ENCODE measurements at regions not wholly inside any gene's neighbourhood (a gene's known extent, or its start where the extent isn't known, plus 50 kb on each side); places are given as distances from the start of the nearest gene placed in this dataset.
"Not testable (repeated sequence)": the region's sequence is repeated elsewhere in the genome, so short reads cannot be mapped to it uniquely, and the experiment has no call there.

- H3K27ac Mint-ChIP-seq = no peak overlapping the region
- H3K9me3 Mint-ChIP-seq = no peaks in the 10 kb centered on the region
- no peaks in the 10 kb centered on the region for H3K36me3 Mint-ChIP-seq
- no peak for DNase-seq (ENCODE audit: low spot score in 2 of 2)
- no peak for ATAC-seq
Measured at GRCh38 chr7:156356551-156356950, 284.0 kb upstream of the RNF32 start.

GRCh38 chr7:156353352-156353751 lies 287.2 kb upstream of the RNF32 start:
- no peak overlapping the region for H3K27ac Mint-ChIP-seq
- no peaks in the 10 kb centered on the region for H3K9me3 Mint-ChIP-seq
- ATAC-seq = no peak
- H3K36me3 Mint-ChIP-seq = no peaks in the 10 kb centered on the region
- DNase-seq (ENCODE audit: low spot score in 2 of 2) = no peak

- H3K27ac Mint-ChIP-seq; H3K9me3 Mint-ChIP-seq; H3K36me3 Mint-ChIP-seq; ATAC-seq; DNase-seq (ENCODE audit: low spot score in 2 of 2): not testable (repeated sequence)
Measured at GRCh38 chr7:156347703-156348248, 292.8 kb upstream of the RNF32 start.

- Mint-ChIP-seq H3K27ac (no peak overlapping the region), H3K36me3 (no peaks in the 10 kb centered on the region), H3K9me3 (no peaks in the 10 kb centered on the region)
- DNase-seq (ENCODE audit: low spot score in 2 of 2) (no peak), ATAC-seq (no peak)
Measured at GRCh38 chr7:156347132-156347531, 293.4 kb upstream of the RNF32 start.

GRCh38 chr7:156344595-156344994 lies 296.0 kb upstream of the RNF32 start:
- H3K9me3 Mint-ChIP-seq = no peaks in the 10 kb centered on the region
- DNase-seq (ENCODE audit: low spot score in 2 of 2) (no peak), ATAC-seq (no peak)
- H3K27ac Mint-ChIP-seq = no peak overlapping the region
- no peaks in the 10 kb centered on the region for H3K36me3 Mint-ChIP-seq

GRCh38 chr7:156334636-156335035 lies 305.9 kb upstream of the RNF32 start:
- H3K36me3 Mint-ChIP-seq = no peaks in the 10 kb centered on the region
- peak in 1 of 2 donors; percentile 33 for ATAC-seq
- peaks cover 7 to 11% of the 10 kb centered on the region in 2 donors for H3K9me3 Mint-ChIP-seq
- DNase-seq (ENCODE audit: low spot score in 2 of 2) = no peak
- no peak overlapping the region for H3K27ac Mint-ChIP-seq

- DNase-seq (ENCODE audit: low spot score in 2 of 2) = no peak
- no peaks in the 10 kb centered on the region for H3K36me3 Mint-ChIP-seq
- no peak overlapping the region for H3K27ac Mint-ChIP-seq
- peaks cover 11 to 14% of the 10 kb centered on the region in 2 donors for H3K9me3 Mint-ChIP-seq
- ATAC-seq = no peak
Measured at GRCh38 chr7:156327916-156328315, 312.7 kb upstream of the RNF32 start.

GRCh38 chr7:156327474-156327873 lies 313.1 kb upstream of the RNF32 start:
- ATAC-seq (no peak), DNase-seq (ENCODE audit: low spot score in 2 of 2) (no peak)
- Mint-ChIP-seq H3K9me3 (peaks cover 11 to 14% of the 10 kb centered on the region in 2 donors), H3K36me3 (no peaks in the 10 kb centered on the region), H3K27ac (no peak overlapping the region)

- Mint-ChIP-seq H3K27ac (no peak overlapping the region), H3K9me3 (peaks cover 0 to 10% of the 10 kb centered on the region in 2 donors), H3K36me3 (no peaks in the 10 kb centered on the region)
- no peak for ATAC-seq
- DNase-seq (ENCODE audit: low spot score in 2 of 2) = no peak
Measured at GRCh38 chr7:156324201-156324600, 316.4 kb upstream of the RNF32 start.

GRCh38 chr7:156321430-156321829 lies 319.1 kb upstream of the RNF32 start:
- not testable (repeated sequence) for ATAC-seq; H3K27ac Mint-ChIP-seq; DNase-seq (ENCODE audit: low spot score in 2 of 2)
- H3K9me3 Mint-ChIP-seq = peaks cover 7 to 17% of the 10 kb centered on the region in 2 donors
- peaks cover 0 to 10% of the 10 kb centered on the region in 2 donors for H3K36me3 Mint-ChIP-seq

GRCh38 chr7:156318926-156319325 lies 321.6 kb upstream of the RNF32 start:
- ATAC-seq (no peak), DNase-seq (ENCODE audit: low spot score in 2 of 2) (no peak)
- Mint-ChIP-seq H3K36me3 (peaks cover 0 to 15% of the 10 kb centered on the region in 2 donors), H3K27ac (no peak overlapping the region), H3K9me3 (peaks cover 19 to 21% of the 10 kb centered on the region in 2 donors)

- ATAC-seq (no peak), DNase-seq (ENCODE audit: low spot score in 2 of 2) (no peak)
- H3K27ac Mint-ChIP-seq = no peak overlapping the region
- peaks cover 0 to 15% of the 10 kb centered on the region in 2 donors for H3K36me3 Mint-ChIP-seq
- peaks cover 19 to 21% of the 10 kb centered on the region in 2 donors for H3K9me3 Mint-ChIP-seq
Measured at GRCh38 chr7:156318426-156318825, 322.1 kb upstream of the RNF32 start.

GRCh38 chr7:156309016-156309620 lies 331.5 kb upstream of the RNF32 start:
- Mint-ChIP-seq H3K36me3 (no peaks in the 10 kb centered on the region), H3K27ac (no peak overlapping the region), H3K9me3 (peaks cover 0 to 7% of the 10 kb centered on the region in 2 donors)
- ATAC-seq = no peak
- no peak for DNase-seq (ENCODE audit: low spot score in 2 of 2)

- no peak overlapping the region for H3K27ac Mint-ChIP-seq
- no peak for DNase-seq (ENCODE audit: low spot score in 2 of 2)
- H3K9me3 Mint-ChIP-seq = peaks cover 0 to 7% of the 10 kb centered on the region in 2 donors
- no peak for ATAC-seq
- no peaks in the 10 kb centered on the region for H3K36me3 Mint-ChIP-seq
Measured at GRCh38 chr7:156307193-156307592, 333.4 kb upstream of the RNF32 start.

GRCh38 chr7:156305351-156305750 lies 335.2 kb upstream of the RNF32 start:
- no peaks in the 10 kb centered on the region for H3K36me3 Mint-ChIP-seq
- no peak for ATAC-seq
- no peaks in the 10 kb centered on the region for H3K9me3 Mint-ChIP-seq
- H3K27ac Mint-ChIP-seq = no peak overlapping the region
- no peak for DNase-seq (ENCODE audit: low spot score in 2 of 2)

GRCh38 chr7:156282816-156283215 lies 357.8 kb upstream of the RNF32 start:
- no peak for ATAC-seq
- Mint-ChIP-seq H3K36me3 (peaks cover 6 to 9% of the 10 kb centered on the region in 2 donors), H3K9me3 (peaks cover 16 to 18% of the 10 kb centered on the region in 2 donors), H3K27ac (no peak overlapping the region)
- DNase-seq (ENCODE audit: low spot score in 2 of 2) = no peak

GRCh38 chr7:156279635-156280034 lies 360.9 kb upstream of the RNF32 start:
- Mint-ChIP-seq H3K36me3 (peaks cover 6 to 8% of the 10 kb centered on the region in 2 donors), H3K9me3 (peaks cover 16% of the 10 kb centered on the region in 2 donors), H3K27ac (no peak overlapping the region)
- ATAC-seq (no peak), DNase-seq (ENCODE audit: low spot score in 2 of 2) (no peak)

GRCh38 chr7:156275292-156275691 lies 365.3 kb upstream of the RNF32 start:
- Mint-ChIP-seq H3K36me3 (no peaks in the 10 kb centered on the region), H3K27ac (no peak overlapping the region), H3K9me3 (no peaks in the 10 kb centered on the region)
- no peak for ATAC-seq
- no peak for DNase-seq (ENCODE audit: low spot score in 2 of 2)
